ENCODE measurements at regions not wholly inside any gene's neighbourhood (a gene's known extent, or its start where the extent isn't known, plus 50 kb on each side); places are given as distances from the start of the nearest gene placed in this dataset.

- no peak for DNase-seq (ENCODE audit: unreplicated experiment)
- POLR2A ChIA-PET, result no interaction called here
- no peak for TF ChIP-seq CTCF (IDR thresholded peaks at IDR 0.05; ENCODE audit: unreplicated experiment)
- H3K27me3 Mint-ChIP-seq (ENCODE audit: insufficient read depth, unreplicated experiment), result peaks cover 58% of the 10 kb centered on the region
- H3K4me1 Mint-ChIP-seq (ENCODE audit: insufficient read depth, unreplicated experiment), result no peaks in the 10 kb centered on the region
- BruUV-seq (replicated peaks), result no TSS peak
- intact Hi-C loops (cut with micrococcal nuclease), result no loop called here
- H3K36me3 Mint-ChIP-seq (ENCODE audit: insufficient read depth, unreplicated experiment), result peaks cover 6% of the 10 kb centered on the region
- no peak overlapping the region for H3K4me3 Mint-ChIP-seq (ENCODE audit: unreplicated experiment)
- CTCF ChIA-PET, result no interaction called here
- H3K27ac Mint-ChIP-seq (ENCODE audit: low read depth, unreplicated experiment), result no peak overlapping the region
- no peaks in the 10 kb centered on the region for H3K9me3 Mint-ChIP-seq (ENCODE audit: unreplicated experiment)
These were observed 143.6 kb upstream of the VRK1 start for GRCh38 chr14:96653597-96653996.

GRCh38 chr14:96658611-96659010, 138.6 kb upstream of the VRK1 start:
- no peaks in the 10 kb centered on the region for H3K36me3 Mint-ChIP-seq (ENCODE audit: insufficient read depth, unreplicated experiment)
- H3K27me3 Mint-ChIP-seq (ENCODE audit: insufficient read depth, unreplicated experiment), result peaks cover 75% of the 10 kb centered on the region
- TF ChIP-seq CTCF (IDR thresholded peaks at IDR 0.05; ENCODE audit: unreplicated experiment), result no peak
- intact Hi-C loops (cut with micrococcal nuclease), result no loop called here
- H3K27ac Mint-ChIP-seq (ENCODE audit: low read depth, unreplicated experiment), result no peak overlapping the region
- no TSS peak for BruUV-seq (replicated peaks)
- no peak overlapping the region for H3K4me3 Mint-ChIP-seq (ENCODE audit: unreplicated experiment)
- DNase-seq (ENCODE audit: unreplicated experiment), result no peak
- POLR2A ChIA-PET, result interaction anchor here (0.7 kb wide), 1 partner anchor 82 kb away, joined by 3 read pairs; no protein-coding TSS in a partner anchor
- CTCF ChIA-PET, result no interaction called here
- H3K9me3 Mint-ChIP-seq (ENCODE audit: unreplicated experiment), result no peaks in the 10 kb centered on the region
- H3K4me1 Mint-ChIP-seq (ENCODE audit: insufficient read depth, unreplicated experiment), result no peaks in the 10 kb centered on the region

GRCh38 chr14:96660123-96660522, 137.1 kb upstream of the VRK1 start:
- no peak overlapping the region for H3K27ac Mint-ChIP-seq (ENCODE audit: low read depth, unreplicated experiment)
- TF ChIP-seq CTCF (IDR thresholded peaks at IDR 0.05; ENCODE audit: unreplicated experiment), result no peak
- CTCF ChIA-PET, result interaction anchor here (0.8 kb wide), 1 partner anchor 368 kb away, joined by 3 read pairs; no protein-coding TSS in a partner anchor
- intact Hi-C loops (cut with micrococcal nuclease), result no loop called here
- no peaks in the 10 kb centered on the region for H3K9me3 Mint-ChIP-seq (ENCODE audit: unreplicated experiment)
- no peaks in the 10 kb centered on the region for H3K36me3 Mint-ChIP-seq (ENCODE audit: insufficient read depth, unreplicated experiment)
- no peak overlapping the region for H3K4me3 Mint-ChIP-seq (ENCODE audit: unreplicated experiment)
- BruUV-seq (replicated peaks), result no TSS peak
- peaks cover 88% of the 10 kb centered on the region for H3K27me3 Mint-ChIP-seq (ENCODE audit: insufficient read depth, unreplicated experiment)
- POLR2A ChIA-PET, result no interaction called here
- no peak for DNase-seq (ENCODE audit: unreplicated experiment)
- no peaks in the 10 kb centered on the region for H3K4me1 Mint-ChIP-seq (ENCODE audit: insufficient read depth, unreplicated experiment)

- no TSS peak for BruUV-seq (replicated peaks)
- ChIA-PET POLR2A (no interaction called here), CTCF (interaction anchor here (0.8 kb wide), 1 partner anchor 368 kb away, joined by 3 read pairs; no protein-coding TSS in a partner anchor)
- Mint-ChIP-seq H3K9me3 (ENCODE audit: unreplicated experiment) (no peaks in the 10 kb centered on the region), H3K4me3 (ENCODE audit: unreplicated experiment) (no peak overlapping the region), H3K4me1 (ENCODE audit: insufficient read depth, unreplicated experiment) (no peaks in the 10 kb centered on the region), H3K27ac (ENCODE audit: low read depth, unreplicated experiment) (no peak overlapping the region), H3K27me3 (ENCODE audit: insufficient read depth, unreplicated experiment) (peaks cover 92% of the 10 kb centered on the region), H3K36me3 (ENCODE audit: insufficient read depth, unreplicated experiment) (no peaks in the 10 kb centered on the region)
- no peak for DNase-seq (ENCODE audit: unreplicated experiment)
- TF ChIP-seq CTCF (IDR thresholded peaks at IDR 0.05; ENCODE audit: unreplicated experiment), result no peak
- intact Hi-C loops (cut with micrococcal nuclease), result no loop called here
These were observed 136.5 kb upstream of the VRK1 start for GRCh38 chr14:96660667-96661066.
